HepG2 (cell line): ENCODE measurements at regions not wholly inside any gene's neighbourhood (a gene's known extent, or its start where the extent isn't known, plus 50 kb on each side); places are given as distances from the start of the nearest gene placed in this dataset.
A peak's percentile ranks its signal among the peaks of the same experiment; 100 is the strongest.

Experiments used
- AHDC1 ChIP-seq: sonication (generic); formaldehyde crosslinking; IDR thresholded peaks from 2 replicates; pipeline ENCODE4 v1.5.1; 2020; ENCODE audit warnings: mild to moderate bottlenecking, missing genetic modification reagents, borderline replicate concordance
- CTCF ChIP-seq: sonication (generic); formaldehyde crosslinking; IDR thresholded peaks from 2 replicates; pipeline ENCODE4 v1.5.0; 2020; ENCODE audit warnings: mild to moderate bottlenecking, missing genetic modification reagents, moderate library complexity
- GATA4 ChIP-seq: sonication (generic); IDR thresholded peaks from 2 replicates; pipeline ENCODE4 v1.6.1; 2016; ENCODE audit warnings: antibody characterized with exemption, low read depth, borderline replicate concordance
- HOXD1 ChIP-seq: sonication (generic); formaldehyde crosslinking; IDR thresholded peaks from 2 replicates; pipeline ENCODE4 v1.5.0; 2020; ENCODE audit warnings: missing genetic modification reagents
- KAT2B ChIP-seq: fragments of 150-350 bp; IDR thresholded peaks from 2 replicates; pipeline ENCODE4 v1.6.1; 2014; ENCODE audit warnings: low read depth, low read length, borderline replicate concordance
- MNT ChIP-seq: fragments of 450-650 bp; IDR thresholded peaks from 2 replicates; pipeline ENCODE4 v1.6.1; 2016
- NR0B2 ChIP-seq: sonication (generic); formaldehyde crosslinking; IDR thresholded peaks from 2 replicates; pipeline ENCODE4 v1.4.0; 2020; ENCODE audit warnings: mild to moderate bottlenecking, missing genetic modification reagents
- ZNF101 ChIP-seq: sonication (generic); formaldehyde crosslinking; IDR thresholded peaks from 2 replicates; pipeline ENCODE4 v1.4.0; 2020; ENCODE audit warnings: mild to moderate bottlenecking, low read depth, missing genetic modification reagents, borderline replicate concordance
- ZNF280D ChIP-seq: sonication (generic); formaldehyde crosslinking; IDR thresholded peaks from 2 replicates; pipeline ENCODE4 v1.5.1; 2020; ENCODE audit warnings: mild to moderate bottlenecking, missing genetic modification reagents
- ZNF629 ChIP-seq: sonication (generic); formaldehyde crosslinking; conservative IDR thresholded peaks from 2 replicates; pipeline ENCODE4 v1.5.0; 2020; ENCODE audit warnings: missing genetic modification reagents
- ZNF687 ChIP-seq: sonication (generic); formaldehyde crosslinking; IDR thresholded peaks from 2 replicates; pipeline ENCODE4 v1.5.1; 2020; ENCODE audit warnings: mild to moderate bottlenecking, missing genetic modification reagents, moderate library complexity

- TF ChIP-seq ZNF629 (CRISPR knock-in tag), result no peak
- no peak for TF ChIP-seq AHDC1 (CRISPR knock-in tag)
- no peak for TF ChIP-seq ZNF280D
- no peak for TF ChIP-seq NR0B2 (CRISPR knock-in tag)
- no peak for TF ChIP-seq KAT2B
- no peak for TF ChIP-seq GATA4
- TF ChIP-seq HOXD1 (CRISPR knock-in tag), result no peak
- 0 out of 2 replicates have a peak, but pooled peaks have one; percentile 28 for TF ChIP-seq MNT
- peak; percentile 20; the same call in 1 of the 2 replicates for TF ChIP-seq ZNF687
- TF ChIP-seq ZNF101, result no peak
- peak; percentile 89 for TF ChIP-seq CTCF
Measured at GRCh38 chr11:64489831-64490441, 65.8 kb upstream of the SLC22A11 start (continued).
